Smooth muscle cell (in vitro differentiated cells): ENCODE measurements at regions not wholly inside any gene's neighbourhood (a gene's known extent, or its start where the extent isn't known, plus 50 kb on each side); places are given as distances from the start of the nearest gene placed in this dataset.

ENCODE experiments used
- DNase-seq: peaks from one replicate; lab custom pipeline; 2025; ENCODE audit not compliant: unreplicated experiment; lab: John Stamatoyannopoulos, UW
- H2AFZ ChIP-seq: fragments of 200-600 bp; sonication (generic); 2 replicates; pipeline ENCODE4 v1.6.0; 2016; ENCODE audit warnings: antibody characterized with exemption, low read depth, mild to moderate bottlenecking
- H3F3A ChIP-seq: fragments of 200-600 bp; sonication (generic); 2 replicates; pipeline ENCODE4 v1.6.0; 2017; ENCODE audit warnings: antibody characterized with exemption, low read depth
- H3K27ac ChIP-seq: fragments of 200-600 bp; sonication (generic); 2 replicates; pipeline ENCODE4 v1.5.1; 2016; ENCODE audit warnings: low read depth, mild to moderate bottlenecking
- H3K27me3 ChIP-seq: fragments of 200-600 bp; sonication (generic); 2 replicates; pipeline ENCODE4 v1.6.1; 2016; ENCODE audit warnings: low read depth, mild to moderate bottlenecking
- H3K36me3 ChIP-seq: fragments of 200-600 bp; sonication (generic); 2 replicates; pipeline ENCODE4 v1.5.1; 2016; ENCODE audit warnings: low read depth
- H3K4me1 ChIP-seq: fragments of 200-600 bp; sonication (generic); 2 replicates; pipeline ENCODE4 v1.5.1; 2016; ENCODE audit warnings: low read depth
- H3K4me2 ChIP-seq: fragments of 200-600 bp; sonication (generic); 2 replicates; pipeline ENCODE4 v1.6.0; 2016; ENCODE audit warnings: mild to moderate bottlenecking
- H3K4me3 ChIP-seq: fragments of 200-600 bp; sonication (generic); 2 replicates; pipeline ENCODE4 v1.5.1; 2016; ENCODE audit warnings: mild to moderate bottlenecking
- H3K79me2 ChIP-seq: fragments of 200-600 bp; sonication (generic); 2 replicates; pipeline ENCODE4 v1.6.0; 2016; ENCODE audit warnings: low read depth, mild to moderate bottlenecking
- H3K9ac ChIP-seq: fragments of 200-600 bp; sonication (generic); 2 replicates; pipeline ENCODE4 v1.6.0; 2016; ENCODE audit warnings: low read depth
- H3K9me3 ChIP-seq: fragments of 200-600 bp; sonication (generic); replicated peaks from 2 replicates; pipeline ENCODE4 v1.5.1; 2016; ENCODE audit warnings: low read depth
- H4K20me1 ChIP-seq: fragments of 200-600 bp; sonication (generic); 2 replicates; pipeline ENCODE4 v1.6.0; 2016; ENCODE audit warnings: low read depth
- WGBS: methylation state at CpG from one replicate; pipeline ENCODE4 v1.1.7; 2016; ENCODE audit warnings: low lambda C conversion rate; 5-methylcytosine and 5-hydroxymethylcytosine counted together
- TF ChIP-seq, protein P1 (sequence below): fragments of 200-600 bp; sonication (generic); IDR thresholded peaks from 2 replicates; pipeline ENCODE4 v1.5.1; 2017; ENCODE audit warnings: borderline replicate concordance, mild to moderate bottlenecking, antibody characterized with exemption; ENCODE audit not compliant: insufficient read depth, poor library complexity, severe bottlenecking

GRCh38 chr2:236971919-236972381 is 113.7 kb upstream of the COPS8 start:
- Histone ChIP-seq H3K27ac (peak overlapping the region; percentile 14), H3K36me3 (no peaks in the 10 kb centered on the region), H3K79me2 (no peaks in the 10 kb centered on the region)

DNA sequence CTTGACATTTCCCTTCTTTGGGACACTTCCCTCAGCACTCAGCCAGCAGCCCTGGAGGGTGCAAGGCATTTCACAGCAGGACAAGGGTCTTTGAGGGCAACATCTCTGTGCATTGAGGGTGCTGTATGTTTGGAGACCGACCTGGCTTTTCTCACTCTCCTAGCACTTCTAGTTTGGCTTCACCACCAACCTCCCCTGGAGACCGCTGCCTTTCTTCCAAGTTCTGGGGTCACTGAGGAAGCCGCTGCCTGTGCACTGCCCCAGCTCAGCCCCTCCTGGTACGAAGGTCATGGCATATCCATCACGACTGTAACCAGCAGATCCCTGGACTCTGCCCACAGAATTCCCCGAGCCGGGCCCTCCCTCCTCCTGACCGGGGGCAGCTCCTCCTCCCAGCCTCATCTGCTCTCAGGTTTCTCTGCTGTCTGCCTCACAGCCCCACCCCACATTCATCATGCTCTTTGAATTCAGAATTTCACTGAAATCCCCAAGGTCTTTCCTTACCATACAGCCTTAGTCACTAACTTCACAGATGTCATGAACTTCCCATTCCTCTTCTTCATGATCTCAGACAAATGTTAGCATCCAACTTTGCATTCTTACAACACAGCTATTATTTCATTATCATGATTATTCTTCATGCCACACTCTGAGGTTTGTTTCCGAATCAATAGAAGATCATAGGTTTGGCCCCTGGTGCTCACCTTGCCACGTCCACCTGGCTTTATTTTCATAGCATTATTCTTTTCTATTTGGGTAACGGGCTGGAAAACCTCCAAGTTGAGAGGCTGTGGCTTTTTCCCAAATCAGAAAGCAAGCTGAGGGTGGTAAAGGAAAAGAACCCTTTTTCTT is 113.0 kb upstream of the COPS8 start:
- peak overlapping the region; percentile 7 for H3K27ac ChIP-seq
- H3K4me2 ChIP-seq, result peak overlapping the region; percentile 16
- H3K36me3 ChIP-seq, result no peaks in the 10 kb centered on the region
- H3K79me2 ChIP-seq, result no peaks in the 10 kb centered on the region
- H4K20me1 ChIP-seq, result no peaks in the 10 kb centered on the region
- H3K4me3 ChIP-seq, result no peak overlapping the region
- no peaks in the 10 kb centered on the region for H3K27me3 ChIP-seq
- no peaks in the 10 kb centered on the region for H3K9me3 ChIP-seq
- H2AFZ ChIP-seq, result no peak overlapping the region
- TF ChIP-seq, protein P1, sequence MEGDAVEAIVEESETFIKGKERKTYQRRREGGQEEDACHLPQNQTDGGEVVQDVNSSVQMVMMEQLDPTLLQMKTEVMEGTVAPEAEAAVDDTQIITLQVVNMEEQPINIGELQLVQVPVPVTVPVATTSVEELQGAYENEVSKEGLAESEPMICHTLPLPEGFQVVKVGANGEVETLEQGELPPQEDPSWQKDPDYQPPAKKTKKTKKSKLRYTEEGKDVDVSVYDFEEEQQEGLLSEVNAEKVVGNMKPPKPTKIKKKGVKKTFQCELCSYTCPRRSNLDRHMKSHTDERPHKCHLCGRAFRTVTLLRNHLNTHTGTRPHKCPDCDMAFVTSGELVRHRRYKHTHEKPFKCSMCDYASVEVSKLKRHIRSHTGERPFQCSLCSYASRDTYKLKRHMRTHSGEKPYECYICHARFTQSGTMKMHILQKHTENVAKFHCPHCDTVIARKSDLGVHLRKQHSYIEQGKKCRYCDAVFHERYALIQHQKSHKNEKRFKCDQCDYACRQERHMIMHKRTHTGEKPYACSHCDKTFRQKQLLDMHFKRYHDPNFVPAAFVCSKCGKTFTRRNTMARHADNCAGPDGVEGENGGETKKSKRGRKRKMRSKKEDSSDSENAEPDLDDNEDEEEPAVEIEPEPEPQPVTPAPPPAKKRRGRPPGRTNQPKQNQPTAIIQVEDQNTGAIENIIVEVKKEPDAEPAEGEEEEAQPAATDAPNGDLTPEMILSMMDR, result no peak
- H3K4me1 ChIP-seq, result peaks cover 11% of the 10 kb centered on the region
- H3K9ac ChIP-seq, result no peak overlapping the region
- 60% methylated on average over 11 of the region's 11 CpGs for WGBS
- no peak for DNase-seq
- H3F3A ChIP-seq, result peaks cover 7% of the 10 kb centered on the region

More at GRCh38 chr2:236971919-236972381, 113.7 kb upstream of the COPS8 start:
- Histone ChIP-seq H3K4me3 (no peak overlapping the region), H3F3A (peaks cover 7% of the 10 kb centered on the region), H3K4me1 (peaks cover 11% of the 10 kb centered on the region), H3K27me3 (no peaks in the 10 kb centered on the region), H3K4me2 (peak overlapping the region; percentile 77), H3K9ac (no peak overlapping the region), H4K20me1 (no peaks in the 10 kb centered on the region), H2AFZ (peak overlapping the region; percentile 3), H3K9me3 (no peaks in the 10 kb centered on the region)
- 78% methylated on average over 20 of the region's 20 CpGs for WGBS
- TF ChIP-seq, protein P1, result no peak
- no peak for DNase-seq

- Histone ChIP-seq H3K79me2 (no peaks in the 10 kb centered on the region), H3K4me3 (no peak overlapping the region), H4K20me1 (no peaks in the 10 kb centered on the region), H3K36me3 (no peaks in the 10 kb centered on the region), H3K27me3 (no peaks in the 10 kb centered on the region), H2AFZ (no peak overlapping the region), H3K9ac (no peak overlapping the region), H3K4me2 (peak overlapping the region; percentile 13), H3K27ac (peak overlapping the region; percentile 7), H3K4me1 (peaks cover 11% of the 10 kb centered on the region), H3F3A (peaks cover 7% of the 10 kb centered on the region), H3K9me3 (no peaks in the 10 kb centered on the region)
- no peak for DNase-seq
- TF ChIP-seq, protein P1, result no peak
- 87% methylated on average over 7 of the region's 7 CpGs for WGBS
These were observed 112.2 kb upstream of the COPS8 start for GRCh38 chr2:236973343-236973980.
